ENCODE measurements at regions not wholly inside any gene's neighbourhood (a gene's known extent, or its start where the extent isn't known, plus 50 kb on each side); places are given as distances from the start of the nearest gene placed in this dataset.
"Not testable (repeated sequence)": the region's sequence is repeated elsewhere in the genome, so short reads cannot be mapped to it uniquely, and the experiment has no call there.

DNA sequence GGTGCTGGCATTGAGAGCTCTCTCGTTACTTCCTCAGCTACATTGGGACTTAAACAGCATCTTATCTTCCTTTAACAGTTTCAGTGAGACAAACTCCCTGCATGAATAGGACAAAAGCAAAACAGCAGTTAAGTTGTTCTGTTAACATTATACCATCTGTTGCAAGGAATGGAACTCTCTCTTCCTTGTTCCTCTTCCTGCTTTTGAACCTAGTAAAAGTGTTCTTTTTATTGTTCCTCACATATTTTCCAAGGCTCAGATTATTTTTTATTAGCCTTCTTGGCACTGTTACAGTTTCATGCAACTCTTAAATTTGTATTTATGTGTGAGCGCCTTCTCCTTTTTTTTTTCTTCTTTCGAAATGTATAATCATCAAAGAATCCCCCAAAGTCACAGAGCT, 202.6 kb upstream of the UFM1 start:
- no peak for DNase-seq (ENCODE audit: low spot score)

DNA sequence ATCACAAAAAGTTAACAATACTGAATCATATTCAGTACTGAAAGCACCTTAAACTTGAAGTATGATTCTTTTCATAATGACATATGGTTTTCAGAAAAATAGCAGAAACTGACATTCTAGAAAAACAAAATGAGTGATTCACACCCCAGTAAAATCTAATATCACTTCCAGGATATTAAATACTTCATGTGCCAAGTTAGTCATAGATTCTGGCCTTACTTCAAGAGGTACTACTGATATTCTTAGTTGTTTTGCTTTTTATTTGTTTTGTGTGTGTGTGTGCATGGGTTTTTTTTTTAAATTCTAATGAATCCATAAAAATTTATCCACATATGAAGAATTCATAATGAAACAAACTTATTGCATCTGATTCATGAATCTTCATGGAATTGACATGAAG, 207.9 kb upstream of the UFM1 start:
- no peak for DNase-seq (ENCODE audit: low spot score)

DNA sequence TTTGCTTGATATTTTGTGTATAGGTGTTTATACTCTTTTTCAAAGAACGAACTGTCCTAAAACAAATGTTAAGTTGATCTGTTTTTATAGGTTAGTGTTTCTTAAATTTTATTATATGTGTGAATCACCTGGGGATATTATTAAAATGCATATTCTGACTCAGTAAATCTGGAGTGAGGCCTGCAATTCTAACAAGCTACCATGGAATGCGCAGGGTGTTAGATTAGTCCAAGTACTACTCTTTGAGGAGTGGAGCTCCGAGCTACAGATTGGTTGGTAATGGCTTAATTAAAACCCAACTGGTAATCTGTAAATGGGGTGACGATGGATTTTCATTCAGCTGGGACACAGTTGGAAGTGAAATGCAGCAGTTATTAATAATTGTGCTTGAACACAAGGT, 214.1 kb upstream of the UFM1 start:
- DNase-seq (ENCODE audit: low spot score): no peak

DNA sequence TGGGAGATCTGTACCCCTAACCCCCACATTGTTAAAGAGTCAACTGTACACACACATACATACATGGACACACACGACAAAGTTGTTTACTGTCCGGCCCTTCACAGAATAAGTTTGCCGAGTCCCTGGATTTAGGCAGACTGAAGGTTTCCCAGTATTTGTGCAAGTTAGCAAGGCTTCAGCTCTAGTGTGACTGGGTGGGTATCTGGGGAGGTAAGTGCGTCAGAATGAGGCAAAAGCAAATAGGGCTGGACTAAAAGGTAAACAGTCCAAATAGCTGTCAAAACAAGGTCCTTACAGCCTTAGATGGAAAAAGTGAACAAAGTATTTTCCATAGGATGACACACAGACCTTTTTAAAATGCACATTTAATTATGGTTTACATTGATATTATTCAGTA, 228.4 kb upstream of the UFM1 start:
- DNase-seq (ENCODE audit: low spot score): no peak

DNA sequence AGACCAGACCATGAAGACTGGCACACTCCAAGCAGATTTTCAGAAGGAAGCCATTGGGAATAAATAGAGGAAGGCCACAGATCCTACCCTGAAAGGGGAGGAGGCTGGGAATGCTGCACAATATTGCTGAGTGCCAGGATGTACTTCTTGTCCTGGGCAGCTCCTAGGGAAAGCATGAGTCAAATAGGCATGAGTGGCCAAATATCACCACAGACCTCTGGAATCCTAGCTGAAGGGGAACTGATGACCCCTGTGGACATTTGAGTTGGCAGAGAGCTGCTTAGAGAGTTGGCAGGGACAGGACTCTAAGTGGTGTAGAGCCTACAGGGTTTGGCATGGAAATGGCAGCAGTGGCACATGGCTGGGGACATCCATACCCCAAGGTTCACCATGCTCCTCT, 234.3 kb upstream of the TRPC4 start:
- no peak for DNase-seq (ENCODE audit: low spot score)

DNA sequence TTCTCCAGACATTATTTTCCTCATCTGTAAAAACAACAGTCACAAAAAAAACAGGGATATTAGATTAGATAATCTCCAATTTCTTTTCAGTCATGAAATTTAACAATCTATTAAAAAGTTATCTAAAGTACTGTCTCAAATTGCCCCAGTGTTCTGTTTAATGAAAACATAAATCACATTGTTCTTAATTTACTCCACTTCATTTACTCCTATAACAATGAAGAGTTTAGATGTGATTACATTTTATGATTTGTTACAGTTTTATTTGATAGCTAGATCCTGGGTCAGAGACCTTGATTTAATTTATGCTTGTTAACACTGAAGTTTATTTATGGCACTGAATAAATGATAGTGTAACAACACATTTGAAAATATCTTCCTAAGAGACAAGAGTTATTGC, 230.2 kb upstream of the TRPC4 start:
- no peak for DNase-seq (ENCODE audit: low spot score)

DNA sequence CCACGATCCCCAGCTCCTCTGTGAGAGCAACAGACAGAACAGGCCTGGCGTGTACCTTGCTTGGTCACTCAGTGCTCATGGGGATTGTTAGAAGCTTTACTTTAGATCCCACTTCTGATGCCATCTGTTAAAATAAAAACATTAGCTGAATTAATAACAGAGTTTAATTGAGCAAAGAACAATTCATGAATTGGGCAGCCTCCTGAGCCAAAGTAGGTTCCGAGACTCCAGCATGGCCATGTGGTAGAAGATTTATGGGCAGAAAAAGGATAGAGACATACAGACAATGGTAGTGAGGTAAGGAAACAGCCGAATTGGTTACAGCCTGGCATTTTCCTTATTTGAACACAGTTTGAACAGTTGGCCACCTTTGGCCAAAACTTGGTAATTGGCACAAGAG, 223.9 kb upstream of the TRPC4 start:
- no peak for DNase-seq (ENCODE audit: low spot score)

DNA sequence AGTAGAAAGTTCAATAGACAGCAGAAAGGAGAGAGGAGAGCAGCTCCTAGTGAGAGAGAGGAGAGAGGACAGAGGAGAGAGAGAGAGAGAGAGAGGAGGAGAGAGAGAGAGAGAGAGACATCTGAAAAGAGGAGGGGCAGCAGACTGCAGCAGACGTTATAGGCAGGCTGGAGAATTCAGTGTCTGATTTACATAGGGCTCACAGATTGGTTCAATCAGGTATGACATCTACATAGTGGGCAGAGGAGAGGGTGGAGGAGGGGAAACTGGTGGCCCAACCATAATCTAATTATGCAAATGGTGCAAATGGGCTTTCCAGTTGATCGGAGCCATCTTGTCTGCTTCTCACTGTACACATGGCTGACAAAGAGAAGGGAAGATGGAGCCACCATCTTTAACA, 221.3 kb upstream of the TRPC4 start:
- peak; percentile 62 for DNase-seq (ENCODE audit: low spot score)

DNA sequence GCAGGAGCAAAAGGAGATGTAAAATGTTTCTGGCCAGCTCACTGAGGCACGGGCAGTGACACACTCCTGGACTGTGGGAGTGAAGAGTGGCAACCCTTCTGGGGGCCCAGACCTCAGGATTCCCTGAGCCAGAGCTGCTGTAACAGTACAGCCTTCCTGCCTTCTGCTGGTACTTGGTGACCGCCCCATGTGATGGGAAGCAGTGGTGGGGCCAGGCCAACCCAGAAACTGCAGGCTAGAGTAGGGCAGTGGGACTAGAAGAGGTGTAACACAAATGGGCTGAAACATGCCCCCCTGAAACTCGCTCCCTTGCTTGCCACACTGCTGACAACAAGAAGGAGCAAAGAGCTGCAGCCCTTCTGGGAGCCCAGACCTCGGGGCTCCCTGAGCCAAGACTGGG, 217.1 kb upstream of the TRPC4 start:
- no peak for DNase-seq (ENCODE audit: low spot score)

DNA sequence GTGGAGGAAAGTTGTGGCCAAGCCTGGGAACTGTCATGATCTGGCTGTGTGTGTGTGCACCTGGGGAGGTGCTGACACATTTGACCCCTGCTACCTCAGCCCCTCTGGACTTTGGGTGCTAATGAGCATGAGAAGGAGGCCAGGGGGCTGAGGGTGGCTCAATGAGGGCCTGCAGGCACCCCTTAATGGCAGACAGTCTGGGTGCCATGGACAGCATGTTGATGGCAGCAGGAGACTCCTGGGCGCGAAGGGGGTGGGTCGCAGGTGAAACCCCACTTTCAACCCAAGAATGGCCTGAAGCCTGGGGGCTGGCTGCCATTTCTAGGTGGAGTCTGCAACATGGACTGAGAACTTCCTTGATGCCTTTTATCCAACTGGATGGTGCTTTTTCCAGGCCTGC, 216.4 kb upstream of the TRPC4 start:
- DNase-seq (ENCODE audit: low spot score): no peak

DNA sequence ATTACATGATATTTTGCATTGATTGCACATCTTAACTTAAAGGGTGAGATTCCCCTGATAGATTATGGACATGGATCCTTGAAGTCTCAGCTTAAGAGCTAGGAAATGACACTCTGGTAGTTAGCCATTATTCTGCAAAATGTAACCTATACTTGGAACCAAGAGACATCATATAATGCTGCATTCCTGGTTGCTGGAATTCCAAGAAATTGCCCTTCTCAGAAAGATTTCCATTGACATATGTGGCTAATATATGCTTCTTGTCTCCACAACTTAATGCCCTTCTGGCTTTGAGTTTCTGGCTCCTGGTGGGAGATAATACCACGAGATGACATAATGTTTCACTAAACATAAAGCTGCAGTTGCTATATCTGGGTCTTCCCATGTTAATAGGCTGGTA, 204.4 kb upstream of the TRPC4 start:
- no peak for DNase-seq (ENCODE audit: low spot score)

DNA sequence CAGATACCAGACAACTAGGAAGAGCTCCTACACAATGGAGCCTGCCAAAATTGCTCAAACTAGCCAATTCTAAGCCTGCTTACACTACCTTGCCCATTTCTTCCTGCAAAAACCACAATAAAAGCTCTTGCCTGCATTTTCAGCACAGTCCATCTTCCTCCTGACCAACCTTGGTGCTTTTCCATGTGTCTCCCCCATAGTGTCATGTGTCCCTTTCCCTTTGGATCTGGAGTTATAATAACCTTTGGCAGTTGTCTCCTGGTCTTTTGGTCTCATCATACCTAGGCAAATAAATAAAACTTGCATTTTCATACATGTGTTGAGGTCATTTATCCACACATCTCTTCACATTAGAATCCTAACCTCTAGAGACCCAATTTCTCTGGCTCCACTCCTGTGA, 203.1 kb upstream of the TRPC4 start:
- DNase-seq (ENCODE audit: low spot score): no peak

DNA sequence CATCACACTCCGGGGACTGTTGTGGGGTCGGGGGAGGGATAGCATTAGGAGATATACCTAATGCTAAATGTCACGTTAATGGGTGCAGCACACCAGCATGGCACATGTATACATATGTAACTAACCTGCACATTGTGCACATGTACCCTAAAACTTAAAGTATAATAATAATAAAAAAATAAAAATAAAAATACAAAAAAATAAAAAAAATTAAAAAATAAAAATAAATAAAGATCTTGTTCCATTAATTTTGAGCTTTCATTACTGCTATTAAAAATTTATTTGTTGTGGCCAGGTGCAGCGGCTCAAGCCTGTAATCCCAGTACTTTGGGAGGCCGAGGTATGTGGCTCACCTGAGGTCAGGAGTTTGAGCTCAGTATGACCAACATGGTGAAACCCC, 201.8 kb upstream of the TRPC4 start:
- not testable (repeated sequence) for DNase-seq (ENCODE audit: low spot score)

DNA sequence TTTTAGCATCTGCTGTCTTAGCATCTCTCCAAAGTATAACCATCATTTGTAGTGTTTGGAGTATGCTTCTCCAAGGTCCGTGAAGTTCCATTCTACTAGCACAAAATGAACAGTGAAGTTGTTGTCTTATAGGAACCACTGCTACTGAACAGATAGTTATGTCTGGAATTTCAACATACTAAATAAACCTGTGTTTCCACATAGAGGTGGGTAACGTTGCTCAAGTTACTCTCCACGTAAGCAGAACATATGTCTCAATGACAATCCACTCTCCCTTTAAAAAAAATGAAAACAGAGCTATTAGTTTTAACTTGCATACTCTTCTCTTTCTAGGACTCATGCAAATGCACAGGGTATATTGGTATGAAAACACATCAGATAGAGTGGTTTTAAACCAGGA, 184.3 kb upstream of the TRPC4 start:
- DNase-seq (ENCODE audit: low spot score): no peak

DNA sequence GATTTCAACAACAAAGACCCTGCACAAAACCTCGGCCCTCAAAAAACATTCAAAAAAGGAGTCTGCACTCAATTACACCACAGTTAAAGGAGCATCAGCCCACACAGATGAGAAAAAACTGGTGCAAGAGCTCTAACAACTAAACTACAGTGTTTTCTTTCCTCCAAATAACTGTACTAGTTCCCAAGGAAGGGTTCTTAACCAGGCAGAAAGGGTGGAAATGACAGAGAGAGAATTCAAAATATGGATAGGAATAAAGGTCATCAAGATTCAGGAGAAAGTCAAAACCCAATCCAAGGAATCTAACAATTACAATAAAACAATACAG, 176.4 kb upstream of the TRPC4 start:
- DNase-seq (ENCODE audit: low spot score): no peak

DNA sequence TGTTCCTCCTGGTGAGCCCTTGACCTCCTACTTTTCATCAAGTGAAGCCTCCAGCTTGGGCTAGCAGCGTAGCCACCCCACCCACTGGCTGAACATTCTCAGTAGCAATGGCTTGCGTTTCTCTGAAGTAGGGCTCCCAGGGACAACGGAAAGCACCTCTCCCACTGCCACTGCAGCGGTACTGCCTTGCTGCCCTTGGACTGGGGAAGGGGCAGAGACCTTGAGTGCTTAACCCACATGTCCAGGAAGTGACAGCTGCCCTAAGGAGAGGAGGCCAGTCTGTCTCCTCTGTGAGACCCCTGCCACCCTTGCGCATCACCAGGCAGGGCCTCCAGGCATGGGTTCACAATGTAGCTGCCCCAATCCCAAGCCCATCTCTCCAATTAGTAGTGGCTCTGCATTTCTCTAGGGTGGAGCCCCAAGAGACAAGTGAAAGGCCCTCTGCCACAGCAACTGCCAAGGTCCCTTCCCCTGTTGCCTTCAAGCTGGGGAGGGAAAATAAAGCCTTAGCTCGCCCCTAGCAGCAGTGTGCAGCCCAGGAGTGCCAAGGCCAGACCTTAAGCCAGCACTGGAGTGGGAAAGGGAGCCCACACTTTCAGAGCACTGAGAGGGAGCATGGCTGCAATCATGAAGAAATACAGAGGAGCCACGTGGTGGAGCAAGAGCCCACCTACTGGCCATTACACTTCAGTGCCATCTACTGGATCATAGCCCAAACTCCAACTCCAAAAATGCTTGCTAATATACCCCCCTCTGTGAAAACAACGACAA, 175.9 kb upstream of the TRPC4 start:
- DNase-seq (ENCODE audit: low spot score): peak; percentile 72

DNA sequence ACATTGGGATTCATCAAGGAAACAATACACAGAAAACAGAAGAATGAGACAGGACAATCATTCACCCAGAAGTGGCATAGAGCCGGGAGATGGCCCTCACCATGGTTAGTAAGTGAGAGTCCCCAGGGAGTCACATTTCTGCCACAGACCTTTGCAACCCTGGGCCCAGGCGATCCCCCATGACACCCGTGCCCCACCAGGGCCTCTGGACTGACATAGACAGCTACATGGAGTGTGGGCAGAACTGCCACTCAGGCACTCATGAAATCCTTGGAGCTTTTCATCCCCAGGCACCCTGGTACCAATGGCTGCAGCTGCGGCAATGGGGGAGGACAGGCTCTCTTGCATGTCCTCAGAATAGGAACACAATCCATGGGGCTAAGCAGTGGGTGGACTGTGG, 174.5 kb upstream of the TRPC4 start:
- no peak for DNase-seq (ENCODE audit: low spot score)

DNA sequence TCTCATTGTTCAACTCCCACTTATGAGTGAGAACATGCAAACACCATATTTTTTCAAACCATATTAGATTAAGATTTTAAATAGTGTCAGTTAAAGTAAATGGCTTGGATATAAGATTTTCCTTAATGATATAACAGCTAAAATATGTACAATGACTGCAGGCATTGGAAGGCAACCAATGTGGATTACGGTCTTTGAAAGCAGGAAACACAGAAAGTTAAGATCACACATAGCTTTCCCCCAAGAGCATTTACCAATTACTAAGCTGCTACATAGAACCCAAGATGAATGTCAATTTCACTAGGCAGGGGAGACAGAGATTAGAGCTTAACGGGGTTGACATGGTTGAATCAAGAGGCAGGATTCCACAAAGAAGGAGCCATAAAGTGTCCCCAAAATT, 173.2 kb upstream of the TRPC4 start:
- DNase-seq (ENCODE audit: low spot score): no peak

DNA sequence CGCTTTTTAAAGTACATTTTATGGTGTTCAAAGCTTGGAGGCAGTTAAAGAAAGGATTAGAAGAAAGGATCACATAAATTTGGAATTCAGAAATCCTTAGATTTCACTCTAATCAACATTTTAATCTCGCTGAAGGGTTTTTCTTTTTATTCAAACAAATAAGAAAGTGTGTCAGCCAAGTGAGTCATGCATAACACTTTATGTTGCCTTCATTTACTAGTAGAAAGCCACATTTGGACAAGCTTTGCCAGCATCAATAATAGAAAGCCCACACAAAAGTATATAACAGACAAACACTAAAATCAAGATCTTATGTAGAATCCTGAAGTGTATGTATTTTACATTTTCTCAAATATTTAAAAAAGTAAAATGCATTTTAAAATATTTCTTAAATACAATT, 154.9 kb upstream of the TRPC4 start:
- no peak for DNase-seq (ENCODE audit: low spot score)

DNA sequence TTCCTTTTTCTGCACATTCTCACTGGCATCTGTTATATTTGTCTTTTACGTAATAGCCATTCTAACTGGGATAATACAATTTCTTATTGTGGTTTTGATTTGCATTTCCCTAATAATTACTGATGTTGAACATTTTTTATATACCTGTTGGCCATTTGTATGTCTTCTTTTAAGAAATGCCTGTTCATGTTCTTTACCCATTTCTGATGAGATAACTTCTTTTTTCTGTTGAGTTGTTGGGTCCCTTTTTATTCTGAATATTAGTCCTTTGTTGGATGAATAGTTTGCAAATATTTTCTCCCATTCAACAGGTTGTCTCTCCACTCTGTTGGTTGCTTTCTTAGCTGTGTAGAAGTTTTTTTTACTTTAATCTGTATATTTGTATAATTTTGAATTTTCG, 147.7 kb upstream of the TRPC4 start:
- no peak for DNase-seq (ENCODE audit: low spot score)

DNA sequence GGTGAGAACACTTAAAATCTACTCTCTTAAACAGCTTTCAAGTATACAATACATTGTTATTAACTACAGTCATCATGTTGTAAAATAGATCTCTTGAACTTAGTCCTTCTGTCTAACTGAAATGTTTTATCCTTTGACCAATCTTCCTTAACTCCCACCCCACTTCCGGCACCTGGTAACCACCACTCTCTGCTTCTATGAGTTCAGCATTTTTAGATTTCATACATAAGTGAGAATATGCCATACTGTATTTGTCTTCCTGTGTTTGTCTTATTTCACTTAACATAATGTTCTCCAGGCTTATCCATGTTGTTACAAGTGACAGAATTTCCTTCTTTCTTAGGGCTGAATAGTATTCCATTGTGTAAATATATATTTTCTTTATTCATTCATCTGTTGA, 144.1 kb upstream of the TRPC4 start:
- no peak for DNase-seq (ENCODE audit: low spot score)

DNA sequence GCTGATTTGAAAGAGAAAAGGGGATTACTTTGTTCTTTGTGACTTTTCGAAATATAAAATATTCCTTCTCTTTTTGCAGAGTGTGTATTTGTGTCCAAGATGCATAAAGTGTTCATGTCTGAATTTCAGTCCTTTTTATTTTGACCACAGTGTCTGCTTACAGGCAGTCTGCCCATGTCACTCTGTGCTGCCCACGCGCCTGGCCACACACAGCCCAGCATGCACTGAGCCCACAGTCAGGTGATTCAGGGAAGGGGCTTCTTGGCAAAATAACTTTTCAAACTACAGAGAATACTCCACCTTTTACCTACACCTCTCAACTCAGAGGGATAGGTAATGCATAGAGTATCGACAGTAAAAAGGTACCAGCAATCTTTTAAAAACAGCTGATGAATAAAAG, 142.5 kb upstream of the TRPC4 start:
- DNase-seq (ENCODE audit: low spot score): no peak

DNA sequence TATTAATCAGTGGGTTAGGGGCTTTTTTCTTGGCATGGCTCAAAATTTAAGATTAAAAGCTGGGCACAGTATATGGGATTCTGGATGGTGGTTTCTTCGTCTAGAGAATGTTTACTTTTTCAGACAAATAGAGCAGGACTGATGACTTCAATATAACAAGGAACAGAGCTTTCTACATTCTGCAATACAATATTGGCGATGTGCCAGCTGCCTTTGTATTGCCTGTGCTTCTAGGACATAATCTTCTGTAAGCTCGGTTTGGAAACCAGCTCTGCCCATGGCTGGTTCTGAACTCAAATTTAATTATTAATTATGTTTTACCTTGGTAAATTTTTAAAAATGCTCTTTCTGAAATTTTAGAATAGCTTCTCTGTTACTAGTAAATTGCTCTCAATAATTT, 139.1 kb upstream of the TRPC4 start:
- DNase-seq (ENCODE audit: low spot score): no peak

DNA sequence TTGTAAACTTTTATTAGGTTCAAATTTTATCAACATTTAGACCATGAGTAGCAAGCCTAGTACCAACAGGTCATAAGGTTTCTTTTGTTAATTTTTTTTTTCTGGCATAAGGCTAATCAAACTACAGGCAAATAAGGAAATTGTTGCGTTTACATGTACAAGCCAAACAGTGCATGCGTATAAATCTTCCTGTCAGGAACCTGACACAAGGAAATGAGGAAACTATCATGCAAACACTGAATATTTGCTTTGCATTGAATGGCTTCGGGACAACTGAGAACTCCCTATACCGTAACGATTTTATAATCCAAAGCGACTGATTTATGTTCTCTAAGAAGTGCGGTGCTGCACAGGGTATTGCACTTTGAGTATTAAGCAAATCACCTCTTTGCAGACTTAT, 133.0 kb upstream of the TRPC4 start:
- no peak for DNase-seq (ENCODE audit: low spot score)

DNA sequence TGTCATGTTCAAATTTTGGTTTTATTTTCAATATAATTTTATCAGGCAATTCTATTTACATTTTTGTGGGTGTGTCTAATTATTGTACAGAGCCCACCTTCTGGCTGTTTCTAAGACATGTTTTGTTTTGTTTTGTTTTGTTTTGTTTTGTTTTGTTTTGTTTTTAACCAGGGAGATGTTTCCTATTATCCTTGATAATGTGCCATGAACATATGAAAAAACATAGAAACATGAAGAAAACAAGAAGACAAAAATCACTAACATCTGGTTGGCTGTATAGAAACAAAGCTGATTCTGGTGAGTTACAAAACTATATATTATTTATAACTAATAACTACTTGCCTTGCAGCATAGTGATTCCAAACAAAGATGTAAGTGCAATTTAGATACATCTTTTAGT, 128.1 kb upstream of the TRPC4 start:
- no peak for DNase-seq (ENCODE audit: low spot score)

Measured in NAMALWA (cell line).